Loucy (cell line): ENCODE measurements at regions not wholly inside any gene's neighbourhood (a gene's known extent, or its start where the extent isn't known, plus 50 kb on each side); places are given as distances from the start of the nearest gene placed in this dataset.

Experiments used
- EZH2phosphoT487 ChIP-seq: fragments of 200-600 bp; IDR thresholded peaks from 2 replicates; pipeline ENCODE4 v1.6.1; 2018; ENCODE audit warnings: antibody characterized with exemption, mild to moderate bottlenecking, moderate library complexity, borderline replicate concordance
- TF ChIP-seq, protein P1 (sequence below): fragments of 200-600 bp; sonication (generic); conservative IDR thresholded peaks from 2 replicates; pipeline ENCODE4 v1.5.1; 2014; ENCODE audit warnings: mild to moderate bottlenecking, antibody characterized with exemption, low read length

DNA sequence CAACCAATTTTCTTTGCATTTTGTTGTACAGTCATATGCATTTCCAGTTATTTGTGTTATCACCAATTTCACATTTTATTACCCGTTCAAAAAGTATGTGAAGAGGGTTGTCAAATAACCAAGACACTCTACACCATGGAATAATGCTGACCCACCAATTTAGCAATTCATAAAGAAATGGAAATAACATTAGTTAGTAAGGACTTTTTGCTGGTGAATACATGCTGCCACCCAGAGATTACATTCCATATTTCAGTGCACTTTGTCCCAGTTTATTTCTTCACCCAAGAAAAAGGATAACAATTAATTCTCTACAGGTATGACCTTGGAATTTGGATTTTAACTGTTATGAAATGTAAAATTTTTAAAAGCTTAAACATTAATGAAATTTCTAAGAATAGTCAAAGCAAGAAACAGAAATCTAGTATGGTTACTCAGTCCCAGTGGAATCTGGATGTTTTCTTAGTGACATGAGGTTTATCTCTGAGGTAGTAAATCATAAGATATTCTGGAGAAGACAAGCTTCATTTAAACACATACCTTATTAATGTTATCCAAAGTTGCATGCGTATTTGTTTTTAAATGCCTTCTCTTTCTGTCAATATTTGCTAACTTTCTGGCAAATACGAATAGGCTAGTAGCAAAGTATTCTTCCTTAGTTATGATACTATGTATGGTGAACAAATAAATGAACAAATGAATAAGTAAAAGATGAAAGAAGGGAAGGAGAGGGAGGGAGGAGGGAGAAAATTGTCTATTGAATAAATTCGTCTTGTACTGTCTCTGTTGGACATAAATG, 100.6 kb downstream of the CETN3 start:
- TF ChIP-seq, protein P1, sequence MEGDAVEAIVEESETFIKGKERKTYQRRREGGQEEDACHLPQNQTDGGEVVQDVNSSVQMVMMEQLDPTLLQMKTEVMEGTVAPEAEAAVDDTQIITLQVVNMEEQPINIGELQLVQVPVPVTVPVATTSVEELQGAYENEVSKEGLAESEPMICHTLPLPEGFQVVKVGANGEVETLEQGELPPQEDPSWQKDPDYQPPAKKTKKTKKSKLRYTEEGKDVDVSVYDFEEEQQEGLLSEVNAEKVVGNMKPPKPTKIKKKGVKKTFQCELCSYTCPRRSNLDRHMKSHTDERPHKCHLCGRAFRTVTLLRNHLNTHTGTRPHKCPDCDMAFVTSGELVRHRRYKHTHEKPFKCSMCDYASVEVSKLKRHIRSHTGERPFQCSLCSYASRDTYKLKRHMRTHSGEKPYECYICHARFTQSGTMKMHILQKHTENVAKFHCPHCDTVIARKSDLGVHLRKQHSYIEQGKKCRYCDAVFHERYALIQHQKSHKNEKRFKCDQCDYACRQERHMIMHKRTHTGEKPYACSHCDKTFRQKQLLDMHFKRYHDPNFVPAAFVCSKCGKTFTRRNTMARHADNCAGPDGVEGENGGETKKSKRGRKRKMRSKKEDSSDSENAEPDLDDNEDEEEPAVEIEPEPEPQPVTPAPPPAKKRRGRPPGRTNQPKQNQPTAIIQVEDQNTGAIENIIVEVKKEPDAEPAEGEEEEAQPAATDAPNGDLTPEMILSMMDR = 0 out of 2 replicates have a peak, but pooled peaks have one; percentile 22
- no peak for TF ChIP-seq EZH2phosphoT487
